Fibroblast of mammary gland (primary cell): ENCODE measurements at regions not wholly inside any gene's neighbourhood (a gene's known extent, or its start where the extent isn't known, plus 50 kb on each side); places are given as distances from the start of the nearest gene placed in this dataset.

Experiments
- DNase-seq: peaks from one replicate; pipeline ENCODE4 v3.0.0-alpha.2; 2010; ENCODE audit warnings: low read depth
- H3K4me3 ChIP-seq: 2 replicates; pipeline ENCODE4 v1.5.1; 2011; ENCODE audit warnings: low read depth, mild to moderate bottlenecking, low read length, moderate library complexity; ENCODE audit not compliant: control insufficient read depth
- TF ChIP-seq, protein P1 (sequence below): conservative IDR thresholded peaks from 2 replicates; pipeline ENCODE4 v1.5.1; 2011; ENCODE audit warnings: low read depth, low read length, inconsistent platforms; ENCODE audit not compliant: control insufficient read depth, insufficient read depth

- H3K4me3 ChIP-seq, result no peak overlapping the region
- no peak for DNase-seq
- TF ChIP-seq, protein P1, sequence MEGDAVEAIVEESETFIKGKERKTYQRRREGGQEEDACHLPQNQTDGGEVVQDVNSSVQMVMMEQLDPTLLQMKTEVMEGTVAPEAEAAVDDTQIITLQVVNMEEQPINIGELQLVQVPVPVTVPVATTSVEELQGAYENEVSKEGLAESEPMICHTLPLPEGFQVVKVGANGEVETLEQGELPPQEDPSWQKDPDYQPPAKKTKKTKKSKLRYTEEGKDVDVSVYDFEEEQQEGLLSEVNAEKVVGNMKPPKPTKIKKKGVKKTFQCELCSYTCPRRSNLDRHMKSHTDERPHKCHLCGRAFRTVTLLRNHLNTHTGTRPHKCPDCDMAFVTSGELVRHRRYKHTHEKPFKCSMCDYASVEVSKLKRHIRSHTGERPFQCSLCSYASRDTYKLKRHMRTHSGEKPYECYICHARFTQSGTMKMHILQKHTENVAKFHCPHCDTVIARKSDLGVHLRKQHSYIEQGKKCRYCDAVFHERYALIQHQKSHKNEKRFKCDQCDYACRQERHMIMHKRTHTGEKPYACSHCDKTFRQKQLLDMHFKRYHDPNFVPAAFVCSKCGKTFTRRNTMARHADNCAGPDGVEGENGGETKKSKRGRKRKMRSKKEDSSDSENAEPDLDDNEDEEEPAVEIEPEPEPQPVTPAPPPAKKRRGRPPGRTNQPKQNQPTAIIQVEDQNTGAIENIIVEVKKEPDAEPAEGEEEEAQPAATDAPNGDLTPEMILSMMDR, result no peak
These were observed 178.8 kb downstream of the EXOC5 start for GRCh38 chr14:57089901-57090300.

GRCh38 chr14:57087841-57088240 is 180.9 kb downstream of the EXOC5 start:
- H3K4me3 ChIP-seq, result no peak overlapping the region
- TF ChIP-seq, protein P1, result no peak
- DNase-seq, result no peak

DNA sequence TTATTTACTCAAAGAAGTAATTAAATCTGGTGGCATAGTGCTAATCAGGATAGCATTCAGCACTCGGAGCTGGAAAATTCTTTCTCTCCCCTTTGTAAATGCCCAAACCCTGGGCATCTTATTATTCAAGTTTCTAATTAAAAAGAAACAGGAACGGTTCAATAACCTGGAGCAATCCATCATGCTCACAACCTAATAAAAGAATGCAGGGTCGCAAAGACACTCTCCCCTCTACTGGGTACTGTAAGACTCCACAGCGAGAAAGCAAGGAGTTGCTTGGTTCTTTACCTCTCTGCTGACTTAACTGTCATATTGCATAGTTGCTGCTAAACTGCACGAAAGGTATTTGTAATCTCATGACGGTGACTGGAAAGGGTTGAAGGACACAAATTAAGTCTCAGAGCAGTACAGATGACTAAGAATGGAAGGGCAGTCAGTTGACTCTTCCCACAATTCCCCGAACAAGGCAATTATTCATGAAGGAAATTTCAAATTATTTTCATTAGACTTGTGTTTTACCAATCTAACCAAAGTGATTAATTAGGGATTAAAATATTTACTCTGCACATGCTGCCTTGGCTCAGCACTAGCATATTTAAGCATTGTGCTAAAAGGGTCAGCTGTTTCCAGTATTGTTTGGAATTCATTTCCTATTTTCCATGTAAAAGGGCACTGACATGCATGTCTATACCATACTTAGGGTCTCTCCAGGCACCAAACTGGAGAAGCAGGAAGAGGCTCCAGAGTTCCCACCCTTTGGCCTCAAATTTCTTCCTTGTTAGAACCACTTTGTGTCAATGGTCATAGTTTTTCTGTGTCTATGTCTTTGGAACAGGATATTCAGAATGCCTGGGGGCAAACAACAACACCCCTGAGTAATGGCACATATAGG is 182.2 kb downstream of the EXOC5 start:
- TF ChIP-seq, protein P1, result no peak
- DNase-seq, result no peak
- no peak overlapping the region for H3K4me3 ChIP-seq

GRCh38 chr14:57085801-57086200 is 182.9 kb downstream of the EXOC5 start:
- no peak overlapping the region for H3K4me3 ChIP-seq
- DNase-seq, result no peak
- TF ChIP-seq, protein P1, result no peak

DNA sequence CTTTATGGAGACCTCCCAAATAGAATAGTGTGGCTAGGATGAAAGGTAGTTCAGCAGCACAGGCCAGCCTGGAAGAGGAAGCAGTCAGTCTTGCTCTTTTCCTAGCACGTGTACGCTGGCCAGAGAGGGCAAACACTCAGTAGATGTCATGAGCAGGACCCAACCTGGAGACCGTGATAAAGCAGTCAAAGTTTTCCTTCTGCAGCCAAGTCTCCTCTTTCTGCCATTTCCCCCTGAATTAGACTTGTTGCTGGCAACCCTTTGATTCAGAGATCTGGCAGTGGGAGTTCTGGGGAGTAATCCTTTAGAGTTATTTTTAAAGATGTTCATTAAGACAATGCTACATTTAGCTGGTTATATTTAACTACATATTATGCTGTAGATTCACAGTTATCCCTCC is 183.7 kb downstream of the EXOC5 start:
- no peak for DNase-seq
- TF ChIP-seq, protein P1, result no peak
- H3K4me3 ChIP-seq, result no peak overlapping the region

DNA sequence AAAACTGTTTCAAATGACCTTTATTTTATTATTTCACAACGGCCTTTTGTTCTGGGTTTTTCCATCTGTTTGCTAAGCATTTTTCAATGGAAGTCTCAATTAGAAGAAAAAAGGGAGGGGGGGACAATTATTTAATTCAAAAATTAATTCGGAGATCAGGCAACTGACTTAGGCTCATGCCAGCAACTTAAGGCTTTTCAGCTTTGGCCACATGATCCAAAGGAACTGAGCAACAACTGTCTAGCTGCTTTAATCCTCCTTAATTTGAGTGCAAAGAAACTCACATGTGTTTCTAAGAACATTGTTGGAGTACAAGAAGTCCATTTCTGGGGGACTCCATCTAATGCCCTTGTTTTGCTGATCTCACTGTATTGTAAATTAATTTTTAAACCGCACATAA is 188.0 kb downstream of the EXOC5 start:
- TF ChIP-seq, protein P1, result no peak

More for the DNA sequence above, 188.0 kb downstream of the EXOC5 start:
- DNase-seq, result no peak
- no peak overlapping the region for H3K4me3 ChIP-seq
